A549 (cell line): ENCODE measurements at regions not wholly inside any gene's neighbourhood (a gene's known extent, or its start where the extent isn't known, plus 50 kb on each side); places are given as distances from the start of the nearest gene placed in this dataset.
"Not testable (repeated sequence)": the region's sequence is repeated elsewhere in the genome, so short reads cannot be mapped to it uniquely, and the experiment has no call there.

Source experiments
- CBX8 ChIP-seq: fragments of 200-600 bp; sonication (generic); IDR thresholded peaks from 2 replicates; pipeline ENCODE4 v1.6.1; 2016
- CEBPB ChIP-seq, 2 experiments: fragments of >200 bp in 1 of 2; sonication (Bioruptor Twin) in 1 of 2; formaldehyde crosslinking in 1 of 2; IDR thresholded peaks; 2 replicates each; pipeline ENCODE4 v1.6.1; 2012 to 2016
- HOXA7 ChIP-seq: fragments of 250-450 bp; sonication (Bioruptor Pico); IDR thresholded peaks from 2 replicates; pipeline ENCODE4 v1.5.0; 2020; ENCODE audit warnings: mild to moderate bottlenecking, moderate library complexity
- JUN ChIP-seq, 2 experiments: fragments of >200 bp; sonication (Bioruptor Twin); formaldehyde crosslinking; IDR thresholded peaks; 2 replicates in 1 of 2; 3 replicates in 1 of 2; pipeline ENCODE4 v1.6.1; 2016 to 2017
- MAZ ChIP-seq: fragments of 150-350 bp; IDR thresholded peaks from 2 replicates; pipeline ENCODE4 v1.6.1; 2014; ENCODE audit warnings: antibody characterized with exemption, low read depth, low read length, borderline replicate concordance
- RCOR1 ChIP-seq: fragments of 150-350 bp; IDR thresholded peaks from 2 replicates; pipeline ENCODE4 v1.6.1; 2014; ENCODE audit warnings: antibody characterized with exemption, low read length, low read depth
- SMC3 ChIP-seq: fragments of >200 bp; sonication (Bioruptor Twin); formaldehyde crosslinking; IDR thresholded peaks from 3 replicates; pipeline ENCODE4 v1.6.1; 2018; ENCODE audit warnings: inconsistent platforms
- TF ChIP-seq, protein P1 (sequence below): fragments of 200-600 bp; sonication (generic); IDR thresholded peaks from 2 replicates; pipeline ENCODE4 v1.6.1; 2016; ENCODE audit warnings: antibody characterized with exemption, mild to moderate bottlenecking, moderate library complexity
- TF ChIP-seq, protein P2 (sequence below): fragments of >200 bp; sonication (Bioruptor Twin); formaldehyde crosslinking; IDR thresholded peaks from 3 replicates; pipeline ENCODE4 v1.5.1; 2016
- TF ChIP-seq, protein P3 (sequence below): fragments of 250-450 bp; sonication (Bioruptor Pico); IDR thresholded peaks from 2 replicates; pipeline ENCODE4 v1.5.0; 2021; ENCODE audit warnings: mild to moderate bottlenecking, moderate library complexity, borderline replicate concordance
- TF ChIP-seq, protein P4 (sequence below): fragments of 450-650 bp; IDR thresholded peaks from 2 replicates; pipeline ENCODE4 v1.6.1; 2014; ENCODE audit warnings: antibody characterized with exemption

DNA sequence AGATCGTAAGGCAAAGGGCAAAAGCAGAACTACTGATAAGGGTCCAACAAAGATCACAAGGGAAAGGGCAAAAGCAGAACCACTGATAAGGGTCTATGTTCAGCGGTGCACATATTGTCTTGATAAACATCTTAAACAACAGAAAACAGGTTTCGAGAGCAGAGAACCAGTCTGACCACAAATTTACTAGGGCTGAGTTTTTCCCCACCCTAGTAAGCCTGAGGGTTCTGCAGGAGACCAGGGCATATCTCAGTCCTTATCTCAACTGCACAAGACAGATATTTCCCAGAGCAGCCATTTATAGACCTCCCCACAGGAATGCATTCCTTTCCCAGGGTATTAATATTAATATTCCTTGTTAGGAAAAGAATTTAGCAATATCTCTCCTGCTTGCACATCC is 101.4 kb upstream of the THBS2 start:
- TF ChIP-seq SMC3; CEBPB (IDR thresholded peaks at IDR 0.05); HOXA7 (CRISPR knock-in tag); JUN (IDR thresholded peaks at IDR 0.05); RCOR1; CBX8; MAZ: not testable (repeated sequence)
- TF ChIP-seq, protein P1, sequence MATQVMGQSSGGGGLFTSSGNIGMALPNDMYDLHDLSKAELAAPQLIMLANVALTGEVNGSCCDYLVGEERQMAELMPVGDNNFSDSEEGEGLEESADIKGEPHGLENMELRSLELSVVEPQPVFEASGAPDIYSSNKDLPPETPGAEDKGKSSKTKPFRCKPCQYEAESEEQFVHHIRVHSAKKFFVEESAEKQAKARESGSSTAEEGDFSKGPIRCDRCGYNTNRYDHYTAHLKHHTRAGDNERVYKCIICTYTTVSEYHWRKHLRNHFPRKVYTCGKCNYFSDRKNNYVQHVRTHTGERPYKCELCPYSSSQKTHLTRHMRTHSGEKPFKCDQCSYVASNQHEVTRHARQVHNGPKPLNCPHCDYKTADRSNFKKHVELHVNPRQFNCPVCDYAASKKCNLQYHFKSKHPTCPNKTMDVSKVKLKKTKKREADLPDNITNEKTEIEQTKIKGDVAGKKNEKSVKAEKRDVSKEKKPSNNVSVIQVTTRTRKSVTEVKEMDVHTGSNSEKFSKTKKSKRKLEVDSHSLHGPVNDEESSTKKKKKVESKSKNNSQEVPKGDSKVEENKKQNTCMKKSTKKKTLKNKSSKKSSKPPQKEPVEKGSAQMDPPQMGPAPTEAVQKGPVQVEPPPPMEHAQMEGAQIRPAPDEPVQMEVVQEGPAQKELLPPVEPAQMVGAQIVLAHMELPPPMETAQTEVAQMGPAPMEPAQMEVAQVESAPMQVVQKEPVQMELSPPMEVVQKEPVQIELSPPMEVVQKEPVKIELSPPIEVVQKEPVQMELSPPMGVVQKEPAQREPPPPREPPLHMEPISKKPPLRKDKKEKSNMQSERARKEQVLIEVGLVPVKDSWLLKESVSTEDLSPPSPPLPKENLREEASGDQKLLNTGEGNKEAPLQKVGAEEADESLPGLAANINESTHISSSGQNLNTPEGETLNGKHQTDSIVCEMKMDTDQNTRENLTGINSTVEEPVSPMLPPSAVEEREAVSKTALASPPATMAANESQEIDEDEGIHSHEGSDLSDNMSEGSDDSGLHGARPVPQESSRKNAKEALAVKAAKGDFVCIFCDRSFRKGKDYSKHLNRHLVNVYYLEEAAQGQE = not testable (repeated sequence)
- TF ChIP-seq, protein P2, sequence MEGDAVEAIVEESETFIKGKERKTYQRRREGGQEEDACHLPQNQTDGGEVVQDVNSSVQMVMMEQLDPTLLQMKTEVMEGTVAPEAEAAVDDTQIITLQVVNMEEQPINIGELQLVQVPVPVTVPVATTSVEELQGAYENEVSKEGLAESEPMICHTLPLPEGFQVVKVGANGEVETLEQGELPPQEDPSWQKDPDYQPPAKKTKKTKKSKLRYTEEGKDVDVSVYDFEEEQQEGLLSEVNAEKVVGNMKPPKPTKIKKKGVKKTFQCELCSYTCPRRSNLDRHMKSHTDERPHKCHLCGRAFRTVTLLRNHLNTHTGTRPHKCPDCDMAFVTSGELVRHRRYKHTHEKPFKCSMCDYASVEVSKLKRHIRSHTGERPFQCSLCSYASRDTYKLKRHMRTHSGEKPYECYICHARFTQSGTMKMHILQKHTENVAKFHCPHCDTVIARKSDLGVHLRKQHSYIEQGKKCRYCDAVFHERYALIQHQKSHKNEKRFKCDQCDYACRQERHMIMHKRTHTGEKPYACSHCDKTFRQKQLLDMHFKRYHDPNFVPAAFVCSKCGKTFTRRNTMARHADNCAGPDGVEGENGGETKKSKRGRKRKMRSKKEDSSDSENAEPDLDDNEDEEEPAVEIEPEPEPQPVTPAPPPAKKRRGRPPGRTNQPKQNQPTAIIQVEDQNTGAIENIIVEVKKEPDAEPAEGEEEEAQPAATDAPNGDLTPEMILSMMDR = not testable (repeated sequence)
- TF ChIP-seq, protein P3, sequence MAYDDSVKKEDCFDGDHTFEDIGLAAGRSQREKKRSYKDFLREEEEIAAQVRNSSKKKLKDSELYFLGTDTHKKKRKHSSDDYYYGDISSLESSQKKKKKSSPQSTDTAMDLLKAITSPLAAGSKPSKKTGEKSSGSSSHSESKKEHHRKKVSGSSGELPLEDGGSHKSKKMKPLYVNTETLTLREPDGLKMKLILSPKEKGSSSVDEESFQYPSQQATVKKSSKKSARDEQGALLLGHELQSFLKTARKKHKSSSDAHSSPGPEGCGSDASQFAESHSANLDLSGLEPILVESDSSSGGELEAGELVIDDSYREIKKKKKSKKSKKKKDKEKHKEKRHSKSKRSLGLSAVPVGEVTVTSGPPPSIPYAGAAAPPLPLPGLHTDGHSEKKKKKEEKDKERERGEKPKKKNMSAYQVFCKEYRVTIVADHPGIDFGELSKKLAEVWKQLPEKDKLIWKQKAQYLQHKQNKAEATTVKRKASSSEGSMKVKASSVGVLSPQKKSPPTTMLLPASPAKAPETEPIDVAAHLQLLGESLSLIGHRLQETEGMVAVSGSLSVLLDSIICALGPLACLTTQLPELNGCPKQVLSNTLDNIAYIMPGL = not testable (repeated sequence)
- TF ChIP-seq, protein P4, sequence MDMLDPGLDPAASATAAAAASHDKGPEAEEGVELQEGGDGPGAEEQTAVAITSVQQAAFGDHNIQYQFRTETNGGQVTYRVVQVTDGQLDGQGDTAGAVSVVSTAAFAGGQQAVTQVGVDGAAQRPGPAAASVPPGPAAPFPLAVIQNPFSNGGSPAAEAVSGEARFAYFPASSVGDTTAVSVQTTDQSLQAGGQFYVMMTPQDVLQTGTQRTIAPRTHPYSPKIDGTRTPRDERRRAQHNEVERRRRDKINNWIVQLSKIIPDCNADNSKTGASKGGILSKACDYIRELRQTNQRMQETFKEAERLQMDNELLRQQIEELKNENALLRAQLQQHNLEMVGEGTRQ = not testable (repeated sequence)
